Body of pancreas (tissue), 4 donors: ENCODE measurements at regions not wholly inside any gene's neighbourhood (a gene's known extent, or its start where the extent isn't known, plus 50 kb on each side); places are given as distances from the start of the nearest gene placed in this dataset.

Experiments
- POLR2A ChIP-seq, 3 donors: fragments of 450-650 bp; IDR thresholded peaks; one replicate each; pipeline ENCODE4 v1.6.1; 2016; ENCODE audit warnings: antibody characterized with exemption in 3 of 3, mild to moderate bottlenecking in 2 of 3
- TF ChIP-seq, protein P1 (sequence below), 7 experiments: fragments of 450-650 bp in 4 of 7; fragments of 200-600 bp in 3 of 7; sonication (generic) in 3 of 7; IDR thresholded peaks; one replicate each; pipeline ENCODE4 v1.5.1; 2016 to 2019; ENCODE audit warnings: antibody characterized with exemption in 7 of 7

DNA sequence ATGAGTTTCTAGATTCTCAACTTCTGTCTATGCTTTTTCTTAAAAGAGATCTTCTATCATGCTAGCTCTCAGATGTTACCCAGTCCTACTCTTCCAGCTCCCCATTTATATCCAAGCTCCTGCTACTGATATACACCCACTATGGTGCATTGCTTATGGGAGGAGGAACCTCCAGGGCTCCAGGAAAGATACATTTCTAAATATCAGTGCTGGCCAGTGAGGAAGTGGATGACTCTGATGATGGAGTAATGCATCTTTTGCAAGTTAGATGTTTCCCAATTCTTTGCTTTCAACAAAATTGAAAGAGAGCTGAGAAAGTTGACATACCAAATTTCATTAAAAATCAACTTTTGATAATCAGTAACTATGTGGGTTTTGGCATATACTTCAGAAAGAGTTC, 105.7 kb upstream of the RESF1 start:
- TF ChIP-seq, protein P1, sequence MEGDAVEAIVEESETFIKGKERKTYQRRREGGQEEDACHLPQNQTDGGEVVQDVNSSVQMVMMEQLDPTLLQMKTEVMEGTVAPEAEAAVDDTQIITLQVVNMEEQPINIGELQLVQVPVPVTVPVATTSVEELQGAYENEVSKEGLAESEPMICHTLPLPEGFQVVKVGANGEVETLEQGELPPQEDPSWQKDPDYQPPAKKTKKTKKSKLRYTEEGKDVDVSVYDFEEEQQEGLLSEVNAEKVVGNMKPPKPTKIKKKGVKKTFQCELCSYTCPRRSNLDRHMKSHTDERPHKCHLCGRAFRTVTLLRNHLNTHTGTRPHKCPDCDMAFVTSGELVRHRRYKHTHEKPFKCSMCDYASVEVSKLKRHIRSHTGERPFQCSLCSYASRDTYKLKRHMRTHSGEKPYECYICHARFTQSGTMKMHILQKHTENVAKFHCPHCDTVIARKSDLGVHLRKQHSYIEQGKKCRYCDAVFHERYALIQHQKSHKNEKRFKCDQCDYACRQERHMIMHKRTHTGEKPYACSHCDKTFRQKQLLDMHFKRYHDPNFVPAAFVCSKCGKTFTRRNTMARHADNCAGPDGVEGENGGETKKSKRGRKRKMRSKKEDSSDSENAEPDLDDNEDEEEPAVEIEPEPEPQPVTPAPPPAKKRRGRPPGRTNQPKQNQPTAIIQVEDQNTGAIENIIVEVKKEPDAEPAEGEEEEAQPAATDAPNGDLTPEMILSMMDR (IDR thresholded peaks at IDR 0.05): no peak
- no peak for TF ChIP-seq POLR2A (IDR thresholded peaks at IDR 0.05)
